HG03469 (cell line): ENCODE measurements at regions not wholly inside any gene's neighbourhood (a gene's known extent, or its start where the extent isn't known, plus 50 kb on each side); places are given as distances from the start of the nearest gene placed in this dataset.
"Not testable (repeated sequence)": the region's sequence is repeated elsewhere in the genome, so short reads cannot be mapped to it uniquely, and the experiment has no call there.

Experiments used
- ATAC-seq: cut with Tn5 transposase; IDR thresholded peaks from one replicate; pipeline ENCODE4 v1.9.1; 2021; ENCODE audit warnings: mild to moderate bottlenecking, moderate library complexity, moderate number of reproducible peaks; ENCODE audit not compliant: unreplicated experiment

DNA sequence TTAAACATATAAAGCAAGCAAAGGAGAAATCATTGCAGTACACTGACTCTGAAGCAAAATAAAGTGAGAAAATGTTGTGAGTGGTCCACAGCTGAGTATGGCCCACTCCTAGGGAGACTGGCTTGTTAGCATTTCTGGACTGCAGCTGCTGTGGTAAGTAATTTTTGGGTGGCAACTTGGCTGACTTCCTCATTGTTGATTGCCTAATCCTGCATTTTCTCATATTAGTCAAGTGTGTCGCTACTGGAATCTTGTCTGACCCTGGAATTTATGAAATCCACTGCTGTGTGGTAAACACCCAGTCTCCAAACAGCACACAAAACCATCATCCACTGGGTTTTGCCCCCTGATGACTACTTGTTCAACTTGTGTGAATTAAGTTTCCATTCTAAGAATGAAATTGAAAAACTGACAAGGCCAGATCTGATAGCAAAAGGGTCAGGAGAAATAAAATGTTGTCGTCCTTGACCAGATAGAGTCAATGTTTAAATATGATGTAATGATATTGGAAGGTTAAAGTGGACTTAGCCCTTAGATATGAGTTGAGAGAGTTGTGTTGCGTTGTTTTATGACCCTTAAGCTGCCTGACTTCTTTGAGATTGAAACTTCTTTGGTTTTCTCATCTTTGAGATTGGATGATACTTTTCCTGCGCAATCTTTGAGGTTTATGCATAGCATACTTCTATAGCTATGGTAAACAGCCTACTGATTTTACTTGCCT is 106.6 kb upstream of the SEC22B start:
- not testable (repeated sequence) for ATAC-seq

DNA sequence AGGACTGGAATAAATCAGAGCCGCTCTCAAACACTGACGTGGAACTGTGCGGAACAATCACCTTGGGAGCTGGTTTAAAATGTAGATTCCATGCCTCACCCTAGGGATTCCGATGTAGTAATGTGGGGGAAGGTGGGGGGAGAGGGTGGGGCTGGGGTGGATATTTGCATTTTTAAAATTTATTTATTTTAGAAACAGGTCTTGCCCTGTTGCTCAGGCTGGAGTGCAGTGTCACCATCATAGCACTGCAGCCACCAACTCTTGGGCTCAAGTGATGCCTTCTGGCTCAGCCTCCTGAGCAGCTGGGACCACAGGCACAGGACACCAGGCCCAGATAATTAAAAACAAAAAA is 101.9 kb upstream of the SEC22B start:
- not testable (repeated sequence) for ATAC-seq

DNA sequence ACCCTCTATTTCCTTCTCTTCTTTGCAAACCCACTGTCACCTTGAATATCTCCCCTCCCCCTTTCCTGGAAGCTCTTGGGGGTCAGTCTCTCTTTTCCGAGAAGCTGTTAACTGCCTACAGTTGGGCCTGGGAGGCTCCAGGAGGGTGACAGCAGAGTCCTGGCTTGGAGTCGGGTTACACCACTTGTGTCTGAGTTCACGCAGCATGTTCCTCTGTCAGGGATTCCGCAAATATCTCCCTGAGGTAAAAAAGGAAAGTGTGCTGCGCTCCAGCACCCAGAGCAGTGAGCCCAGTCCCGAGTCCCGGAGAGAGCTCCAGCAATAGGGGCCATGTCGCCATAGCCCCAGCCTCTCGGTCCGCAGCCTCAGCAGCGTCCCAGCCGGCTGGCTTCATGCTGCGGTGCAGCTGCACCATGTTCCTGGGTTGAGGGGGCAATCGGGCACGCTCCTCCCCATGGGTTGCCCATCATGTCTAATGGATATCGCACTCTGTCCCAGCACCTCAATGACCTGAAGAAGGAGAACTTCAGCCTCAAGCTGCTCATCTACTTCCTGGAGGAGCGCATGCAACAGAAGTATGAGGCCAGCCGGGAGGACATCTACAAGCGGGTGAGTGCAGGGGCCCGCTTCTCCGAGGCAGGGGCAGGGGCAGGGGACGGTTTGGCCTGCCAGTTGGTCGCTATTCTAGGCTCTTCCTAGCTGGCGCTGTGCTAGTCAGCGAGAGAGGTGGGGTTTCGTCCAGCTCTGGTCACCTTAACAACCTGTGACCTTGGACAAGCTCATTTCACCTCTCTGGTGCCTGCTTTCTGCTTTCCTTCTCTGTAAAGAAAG is 101.3 kb upstream of the SEC22B start:
- not testable (repeated sequence) for ATAC-seq

DNA sequence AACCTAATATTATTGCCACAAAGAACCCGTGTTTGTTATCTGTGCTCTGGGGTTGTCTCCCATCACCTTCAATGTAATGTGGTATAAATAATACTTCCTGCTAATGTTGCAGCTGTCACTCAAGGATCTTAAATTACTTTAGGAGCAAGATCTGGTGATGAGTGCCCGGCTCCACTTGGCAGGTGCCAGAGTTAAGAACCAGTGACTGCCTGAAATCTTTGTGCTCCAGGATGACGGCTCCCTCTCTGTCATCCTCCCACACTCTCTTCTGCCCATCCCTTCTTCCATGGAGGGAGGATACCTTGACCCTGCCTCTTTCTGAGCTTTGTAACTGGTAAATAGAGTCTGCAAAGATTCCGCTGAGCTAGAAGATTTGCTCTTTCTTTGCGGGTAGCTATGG is 100.4 kb upstream of the SEC22B start:
- not testable (repeated sequence) for ATAC-seq

DNA sequence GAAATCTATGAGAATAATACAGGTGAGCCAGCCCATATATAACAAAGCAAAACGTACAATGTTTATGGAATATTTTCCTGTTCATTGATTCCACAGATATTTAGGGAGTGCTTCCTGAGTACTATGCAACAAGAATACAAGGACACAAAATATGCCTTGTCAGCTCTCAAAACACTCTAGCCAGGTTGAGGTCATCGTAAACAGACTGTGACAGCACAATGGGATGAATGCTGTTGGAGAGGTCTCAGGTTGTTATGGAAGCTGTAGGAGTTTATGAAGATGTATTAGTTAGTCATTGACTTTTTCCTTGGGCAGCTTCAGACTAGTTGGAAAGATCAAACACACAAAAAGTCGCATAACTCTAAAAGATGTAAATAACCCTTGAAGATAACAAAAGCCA is 98.1 kb upstream of the SEC22B start:
- not testable (repeated sequence) for ATAC-seq

DNA sequence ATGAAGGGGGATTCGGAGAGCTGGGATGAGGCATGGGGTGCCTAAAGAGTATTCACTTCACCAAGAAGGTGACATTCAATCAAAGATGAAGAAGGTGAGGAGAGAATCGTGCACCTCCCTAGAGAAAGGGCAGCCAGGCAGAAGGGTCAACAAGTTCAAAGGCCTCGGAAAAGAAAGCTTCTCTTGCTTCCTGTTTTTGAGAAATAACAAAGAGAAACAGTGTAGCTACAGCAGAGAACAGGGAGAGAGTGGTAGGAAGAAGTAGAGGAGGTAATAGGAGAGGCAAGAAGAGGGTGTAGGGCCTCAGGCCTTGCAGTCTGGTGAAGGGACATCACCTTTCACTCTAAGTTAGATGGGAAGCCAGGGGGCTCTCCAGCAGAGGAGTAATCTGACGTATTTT is 97.0 kb upstream of the SEC22B start:
- not testable (repeated sequence) for ATAC-seq

DNA sequence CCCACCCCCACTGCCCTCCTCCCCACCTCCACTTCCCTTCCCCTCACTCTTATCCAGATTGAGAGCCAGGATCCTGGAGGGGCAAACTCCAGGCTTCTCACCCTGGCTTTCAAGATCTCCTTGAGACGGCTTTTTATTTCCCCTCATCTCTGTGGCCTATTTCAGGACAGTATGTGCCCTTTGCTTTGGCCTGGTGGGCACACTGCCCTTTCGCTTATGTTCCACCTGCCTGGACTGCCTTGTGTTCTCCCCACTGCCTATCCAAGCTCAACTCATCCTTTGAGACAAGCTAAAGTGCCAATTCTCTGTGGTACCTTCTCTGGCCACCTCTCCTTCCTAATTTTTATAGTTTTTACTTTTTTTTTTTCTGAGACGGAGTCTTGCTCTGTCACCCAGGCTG is 95.9 kb upstream of the SEC22B start:
- ATAC-seq = not testable (repeated sequence)

DNA sequence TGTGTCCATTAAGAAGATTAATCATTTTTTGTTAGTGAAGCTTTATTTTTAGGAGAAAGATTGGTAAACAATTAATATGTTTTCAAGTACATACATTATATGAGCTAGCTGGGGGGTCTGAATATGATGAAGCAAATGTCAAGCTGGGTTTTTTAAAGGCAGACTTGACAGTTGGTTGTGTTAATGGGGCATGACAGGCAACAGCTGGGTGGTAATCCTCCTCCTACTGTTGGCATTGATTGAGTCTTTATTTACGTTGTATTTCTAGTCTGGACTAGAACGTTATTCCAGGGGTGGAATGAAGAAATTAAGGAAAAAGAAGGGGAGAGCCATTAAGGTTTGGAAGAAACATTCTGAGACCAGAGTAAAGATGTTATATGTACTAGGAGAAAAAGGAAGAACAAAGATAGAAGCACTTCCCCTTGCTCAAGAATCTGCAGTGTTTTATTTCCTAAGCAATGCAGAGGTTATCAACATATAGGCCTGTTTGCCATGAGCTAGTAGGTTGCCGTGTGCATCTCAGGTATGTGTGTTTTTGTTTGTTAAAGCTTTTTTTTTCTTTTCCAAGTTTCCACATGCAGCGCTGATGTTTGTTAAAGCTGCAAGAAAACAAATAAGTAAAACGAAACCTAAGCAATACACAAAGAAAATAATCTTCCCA is 95.4 kb upstream of the SEC22B start:
- ATAC-seq = not testable (repeated sequence)

DNA sequence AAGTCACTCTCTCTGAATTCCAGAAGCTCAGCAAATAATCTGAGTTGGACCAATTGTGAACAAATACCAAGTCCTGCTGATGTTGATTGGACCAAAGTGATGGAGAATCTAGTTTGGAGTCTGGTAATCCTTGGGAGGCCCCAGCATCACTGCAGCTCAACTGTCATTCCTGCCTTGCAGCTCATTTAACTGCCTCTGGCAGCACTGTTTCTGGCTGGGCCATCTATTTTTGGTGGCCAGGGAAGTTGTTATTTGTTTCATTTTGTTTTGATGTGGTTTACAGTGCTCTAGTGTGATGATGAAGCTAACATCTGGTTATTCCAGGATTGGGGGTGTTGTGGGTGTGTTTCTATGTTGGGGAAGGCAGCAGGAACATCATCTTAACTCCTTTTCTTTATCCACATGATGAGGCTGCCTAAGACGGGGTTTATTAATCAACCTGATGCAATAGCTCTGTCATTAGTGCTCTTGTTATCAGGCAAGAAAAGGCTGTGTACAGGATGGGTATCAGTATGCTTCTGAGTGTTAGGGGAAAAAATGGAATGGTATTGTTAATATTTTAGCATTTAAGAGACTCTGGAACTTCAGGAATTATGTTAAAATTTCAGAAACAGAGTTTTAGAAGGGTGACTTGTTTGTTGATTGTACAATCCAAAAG is 91.7 kb upstream of the SEC22B start:
- not testable (repeated sequence) for ATAC-seq

DNA sequence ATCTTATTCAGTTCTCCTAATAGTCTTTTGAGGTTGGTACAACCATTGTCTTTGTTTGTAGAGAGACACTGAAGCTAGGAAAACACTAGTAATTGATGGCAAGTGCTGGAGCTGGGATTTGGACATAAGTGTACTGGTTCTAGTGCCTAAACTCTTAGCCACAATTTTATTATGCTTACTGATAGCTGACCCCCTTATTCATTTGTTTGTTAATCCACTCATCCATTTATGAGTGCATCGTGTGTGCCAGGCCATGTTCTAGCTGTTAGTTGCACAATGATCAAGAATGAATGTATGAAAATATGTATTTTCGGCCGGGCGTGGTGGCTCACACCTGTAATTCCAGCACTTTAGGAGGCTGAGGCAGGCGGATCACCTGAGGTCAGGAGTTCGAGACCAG is 88.2 kb upstream of the SEC22B start:
- not testable (repeated sequence) for ATAC-seq

DNA sequence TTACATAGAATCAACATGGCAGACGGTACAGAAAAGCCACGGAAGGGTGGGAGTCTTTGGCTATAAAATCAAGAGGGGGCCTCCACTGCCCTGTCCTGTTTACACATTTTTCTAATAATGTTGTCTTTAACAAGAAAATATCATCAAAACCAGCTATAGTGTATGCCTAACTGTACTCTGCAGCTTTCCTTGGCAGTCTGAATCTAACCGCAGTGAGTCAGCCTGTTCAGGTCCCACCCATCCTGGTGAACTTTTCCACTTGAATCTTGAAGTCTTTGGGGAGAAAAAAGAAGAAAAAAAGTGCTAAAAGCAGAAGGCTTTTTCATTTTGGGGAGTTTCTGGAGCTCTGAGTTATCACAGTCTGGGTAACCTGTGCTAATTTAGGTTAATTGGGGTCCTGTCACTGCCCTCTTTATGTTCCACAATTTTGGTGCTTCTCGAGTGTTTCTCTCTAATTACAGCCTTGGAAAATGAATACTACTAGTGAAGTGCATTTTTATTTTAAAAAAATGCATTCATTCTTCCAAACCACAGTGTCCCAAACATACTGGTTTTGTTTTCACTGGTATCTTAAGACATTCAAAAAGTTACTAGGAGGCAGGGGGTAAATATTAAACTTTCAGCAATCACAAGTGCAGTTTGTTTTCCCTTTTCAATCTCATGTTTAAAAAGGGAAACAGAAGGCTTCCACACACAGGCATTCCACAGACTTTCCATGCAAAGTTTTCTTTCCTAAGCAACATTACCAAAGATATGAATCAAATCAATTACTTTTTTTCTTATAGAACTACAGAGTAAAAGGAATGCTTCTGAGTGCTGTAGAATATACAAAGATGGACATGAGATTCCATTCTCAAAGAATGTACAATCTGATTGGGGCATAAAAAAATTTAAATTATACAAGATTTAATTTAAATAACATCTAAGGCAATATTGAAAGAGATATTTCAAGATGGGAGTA is 86.8 kb upstream of the SEC22B start:
- not testable (repeated sequence) for ATAC-seq

DNA sequence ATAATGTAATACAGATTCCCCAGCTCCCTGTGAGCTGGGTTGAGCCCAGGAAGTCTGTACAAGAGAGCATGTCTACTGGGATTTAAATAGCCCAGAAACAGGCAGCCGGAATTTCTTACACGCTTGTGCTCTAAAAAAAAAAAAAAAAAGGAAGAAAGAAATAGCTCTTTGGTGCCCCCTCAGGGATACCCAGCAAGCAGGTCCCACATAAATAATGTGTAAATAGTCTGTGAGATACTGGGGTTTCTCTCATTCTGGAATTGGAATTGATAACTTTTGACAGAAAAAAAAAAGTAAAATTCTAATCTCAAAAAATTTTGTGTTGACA is 81.4 kb upstream of the SEC22B start:
- not testable (repeated sequence) for ATAC-seq

DNA sequence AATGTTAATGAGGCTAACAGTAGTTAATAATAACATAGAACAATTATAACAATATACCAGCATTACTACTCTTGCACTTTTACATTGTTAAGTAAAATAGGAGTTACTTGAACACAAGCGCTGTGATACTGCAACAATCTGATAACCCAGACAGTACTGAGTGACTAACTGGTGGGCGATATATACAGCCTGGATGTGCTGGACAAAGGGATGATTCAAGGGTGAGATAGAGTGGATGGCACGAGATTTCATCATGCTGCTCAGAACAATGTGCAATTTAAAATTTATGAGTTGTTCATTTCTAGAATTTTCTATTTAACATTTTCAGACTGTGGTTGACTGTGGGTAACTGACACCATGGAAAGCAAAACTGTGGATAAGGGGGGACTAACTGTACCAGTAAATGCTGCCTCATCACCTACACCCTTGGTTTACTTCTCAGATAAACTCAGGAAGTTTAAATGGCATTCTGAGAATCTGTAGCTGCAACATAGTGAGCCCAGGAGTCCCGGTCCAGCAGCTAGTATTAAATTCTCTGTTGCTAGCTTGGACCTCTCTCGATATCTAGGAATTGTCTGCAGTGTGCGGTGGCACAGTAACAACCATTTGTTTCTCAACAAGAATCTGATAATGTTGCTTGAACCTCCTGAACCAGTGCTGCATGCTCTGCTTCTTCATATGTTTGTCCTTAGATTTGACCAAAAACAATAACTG is 80.9 kb upstream of the SEC22B start:
- ATAC-seq = not testable (repeated sequence)

DNA sequence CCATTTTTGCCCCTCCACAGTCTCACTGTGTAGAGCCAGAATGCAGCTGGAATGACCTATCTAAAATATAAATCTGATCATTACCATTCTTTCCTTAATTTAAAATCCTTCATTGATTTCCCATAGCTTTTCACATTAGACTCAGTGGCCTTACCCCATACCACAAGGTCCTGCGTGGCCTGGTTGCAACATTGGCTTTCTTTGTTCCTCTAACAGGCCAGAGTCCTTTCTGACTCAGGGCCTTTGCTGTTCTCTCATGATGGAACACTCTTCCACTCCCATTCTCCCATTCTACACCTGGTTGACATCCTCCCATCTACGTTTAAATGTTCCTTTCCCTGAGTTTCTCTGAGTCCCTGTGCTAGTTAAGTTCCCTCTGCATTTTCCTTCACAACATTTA is 74.4 kb upstream of the SEC22B start:
- ATAC-seq = not testable (repeated sequence)

DNA sequence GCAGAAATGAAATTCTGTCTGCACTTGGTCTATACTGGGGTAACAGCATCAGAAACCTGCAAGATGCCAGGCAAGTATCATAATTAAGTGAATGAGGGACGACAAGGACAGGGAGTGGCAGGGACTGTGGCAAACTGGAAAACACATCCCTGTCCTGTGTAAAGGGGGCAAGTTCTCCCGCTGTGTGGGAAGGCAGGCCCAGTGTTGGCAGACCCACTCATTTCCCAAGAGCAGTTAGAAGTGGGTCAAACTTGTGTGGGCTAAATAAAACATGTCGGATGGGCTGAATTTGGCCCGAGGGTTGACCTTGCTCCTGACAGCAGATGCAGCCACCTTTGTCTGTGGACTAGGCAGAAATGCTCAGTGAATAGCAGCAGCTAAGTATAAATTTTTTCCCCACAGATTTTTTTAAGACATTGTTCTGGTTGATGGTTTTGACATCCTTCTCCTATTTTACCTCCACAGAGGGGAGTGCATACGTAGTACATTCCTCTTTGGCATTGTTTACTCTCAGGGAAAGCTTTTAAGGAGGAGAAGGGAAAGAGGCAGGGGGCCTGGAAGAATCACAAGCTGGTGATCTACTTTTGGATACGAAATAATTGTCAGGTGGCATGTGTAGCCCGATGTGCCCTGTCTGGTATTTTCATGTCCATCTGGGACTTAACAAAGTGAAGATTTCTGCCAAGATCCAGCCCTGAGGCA is 72.6 kb upstream of the SEC22B start:
- ATAC-seq = not testable (repeated sequence)

DNA sequence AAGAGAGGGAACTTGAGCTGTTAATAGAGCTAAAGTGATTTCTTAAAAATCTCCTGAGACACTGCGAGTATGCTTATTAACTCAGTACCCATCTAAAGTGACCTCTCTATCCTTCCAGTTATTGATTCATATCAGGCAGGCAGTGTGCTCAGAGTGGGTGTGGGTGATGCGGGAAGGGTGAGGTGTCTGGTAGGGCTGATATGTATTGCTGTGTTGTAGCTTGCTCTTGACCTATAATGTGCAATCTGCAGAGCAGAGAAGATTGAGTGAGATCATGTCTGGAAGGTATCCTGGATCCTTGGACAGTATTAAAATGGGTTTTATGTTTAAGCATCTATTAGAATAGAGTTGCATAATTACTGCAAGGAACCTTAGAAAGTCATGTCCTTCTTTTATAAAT is 71.9 kb upstream of the SEC22B start:
- ATAC-seq = not testable (repeated sequence)

DNA sequence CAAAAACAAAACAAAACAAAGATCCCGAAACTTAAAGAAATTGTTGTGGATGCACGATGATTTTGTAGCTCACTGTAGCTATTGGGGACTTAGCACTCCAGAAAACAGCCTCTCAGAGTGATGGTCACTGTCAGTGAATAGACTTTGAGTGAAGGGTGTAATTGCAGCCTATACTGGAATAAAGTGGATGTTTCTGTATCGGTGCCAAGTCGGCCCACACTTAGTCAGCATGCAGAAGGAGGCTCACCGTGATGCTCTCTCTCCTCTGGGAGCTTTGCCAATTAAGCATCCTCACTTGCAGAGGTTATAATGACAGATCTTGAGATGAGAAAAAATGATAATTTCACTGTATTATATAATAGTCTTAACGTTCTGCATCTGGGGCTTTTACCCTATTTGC is 67.5 kb upstream of the SEC22B start:
- ATAC-seq = not testable (repeated sequence)

DNA sequence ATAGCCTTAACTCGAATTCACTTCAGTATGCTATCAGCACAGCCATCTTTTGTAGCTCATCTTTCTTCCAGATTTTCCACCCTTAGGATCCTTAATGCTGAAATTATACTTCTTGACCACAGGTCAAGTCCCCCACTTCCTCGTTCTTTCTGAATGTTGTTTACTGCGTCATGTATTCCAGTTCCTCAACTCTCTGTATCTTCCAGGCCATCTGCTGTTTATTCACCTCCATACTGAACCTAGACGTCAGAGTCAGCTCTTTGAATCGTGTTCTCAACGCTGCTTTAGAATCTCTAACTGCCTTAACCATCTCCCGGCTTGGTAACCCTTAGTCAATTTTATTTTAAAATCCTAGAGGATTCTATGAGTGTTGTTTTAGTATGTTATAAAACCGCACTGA is 66.3 kb upstream of the SEC22B start:
- ATAC-seq = not testable (repeated sequence)

DNA sequence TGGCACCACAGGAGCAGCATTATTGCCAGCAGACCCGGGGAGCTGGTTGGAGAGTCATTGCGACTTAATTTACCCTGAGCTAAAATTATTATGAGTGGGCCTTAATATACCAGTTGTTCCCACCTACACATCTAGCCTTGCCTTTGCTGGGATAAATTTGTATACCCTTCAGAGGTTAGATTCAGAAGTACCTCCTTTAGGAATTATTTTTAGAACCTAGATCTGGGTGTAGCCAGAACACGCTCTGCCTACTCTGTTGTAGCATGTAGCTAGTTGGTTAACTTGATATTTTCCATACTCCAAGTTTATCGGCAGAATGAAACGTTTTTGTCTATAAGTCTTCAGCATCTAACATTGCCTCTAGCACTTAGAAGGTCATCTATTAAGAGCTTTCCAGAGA is 65.5 kb upstream of the SEC22B start:
- not testable (repeated sequence) for ATAC-seq
